H1 (cell line): ENCODE measurements at regions not wholly inside any gene's neighbourhood (a gene's known extent, or its start where the extent isn't known, plus 50 kb on each side); places are given as distances from the start of the nearest gene placed in this dataset.

Source experiments
- CTCF ChIA-PET: fragments of 300-600 bp; sonication (Branson Sonifier 250); formaldehyde crosslinking; loops from one replicate; lab custom pipeline; 2021; ENCODE audit not compliant: partially characterized antibody; lab: Charles Lee
- POLR2A ChIA-PET: fragments of 300-600 bp; sonication (Branson Sonifier 250); formaldehyde crosslinking; loops from one replicate; lab custom pipeline; 2021; ENCODE audit warnings: inconsistent platforms; ENCODE audit not compliant: partially characterized antibody; lab: Charles Lee
- DNase-seq, 2 experiments: peaks; one replicate each; pipeline versions ENCODE4 v3.0.0 to v3.0.0-alpha.2; 2010 to 2022; ENCODE audit warnings: low spot score in 2 of 2, low read depth in 1 of 2, mixed read lengths in 1 of 2
- FAIRE-seq: peaks from 2 replicates; lab custom pipeline; 2011; peaks lifted over from hg19 to GRCh38; lab: Jason Lieb, UNC
- H2AFZ ChIP-seq: 2 replicates; pipeline ENCODE4 v1.8.1; 2012; ENCODE audit warnings: low read length, inconsistent platforms
- H2AK5ac ChIP-seq: 2 replicates; pipeline ENCODE4 v1.6.1; 2013; ENCODE audit warnings: low read depth, low read length
- H2BK120ac ChIP-seq: replicated peaks from 2 replicates; pipeline ENCODE3; 2013; ENCODE audit warnings: low read depth, low read length, inconsistent platforms
- H2BK12ac ChIP-seq: 2 replicates; pipeline ENCODE4 v1.6.1; 2013; ENCODE audit warnings: low read depth, low read length
- H2BK15ac ChIP-seq: 2 replicates; pipeline ENCODE4 v1.6.1; 2013; ENCODE audit warnings: low read length
- H2BK20ac ChIP-seq: 2 replicates; pipeline ENCODE4 v1.6.1; 2013; ENCODE audit warnings: low read length
- H2BK5ac ChIP-seq: 2 replicates; pipeline ENCODE4 v1.6.1; 2013; ENCODE audit warnings: low read depth, low read length
- H3K14ac ChIP-seq: 2 replicates; pipeline ENCODE4 v1.6.1; 2013; ENCODE audit warnings: inconsistent platforms; ENCODE audit not compliant: insufficient read length
- H3K18ac ChIP-seq: 2 replicates; pipeline ENCODE4 v1.6.1; 2013; ENCODE audit warnings: low read length; ENCODE audit errors: extremely low read depth
- H3K23ac ChIP-seq: 2 replicates; pipeline ENCODE4 v1.6.1; 2013; ENCODE audit warnings: inconsistent platforms; ENCODE audit not compliant: insufficient read length
- H3K23me2 ChIP-seq: 2 replicates; pipeline ENCODE4 v1.6.1; 2013; ENCODE audit warnings: low read depth, low read length
- H3K27ac ChIP-seq: 2 replicates; pipeline ENCODE4 v1.6.1; 2011; ENCODE audit warnings: low read depth, low read length, inconsistent platforms
- H3K27me3 ChIP-seq, 4 experiments: replicated peaks in 1 of 4; 1 replicate in 1 of 4; 2 replicates in 3 of 4; pipeline versions ENCODE4 v1.6.1 to v1.8.1; 2011 to 2013; ENCODE audit warnings: low read length in 3 of 4, mild to moderate bottlenecking in 3 of 4, inconsistent platforms in 2 of 4, mixed read lengths in 2 of 4, moderate library complexity in 1 of 4; ENCODE audit not compliant: control insufficient read depth in 3 of 4, insufficient read depth in 3 of 4; ENCODE audit errors: extremely low read depth in 1 of 4
- H3K36me3 ChIP-seq, 4 experiments: 2 replicates each; pipeline versions ENCODE4 v1.6.1 to v1.8.1; 2011 to 2013; ENCODE audit warnings: mild to moderate bottlenecking in 4 of 4, low read length in 3 of 4, moderate library complexity in 2 of 4, control low read depth in 1 of 4, inconsistent platforms in 1 of 4; ENCODE audit not compliant: insufficient read depth in 4 of 4, control insufficient read depth in 2 of 4
- H3K4ac ChIP-seq: replicated peaks from 2 replicates; pipeline ENCODE3; 2013; ENCODE audit warnings: low read length, low read depth, mixed read lengths, inconsistent platforms; ENCODE audit not compliant: insufficient read length
- H3K4me1 ChIP-seq, 4 experiments: replicated peaks in 1 of 4; 1 replicate in 1 of 4; 2 replicates in 3 of 4; pipeline versions ENCODE4 v1.6.1 to v1.8.1; 2011 to 2013; ENCODE audit warnings: low read length in 3 of 4, inconsistent platforms in 2 of 4, mixed read lengths in 1 of 4; ENCODE audit not compliant: insufficient read depth in 4 of 4, control insufficient read depth in 3 of 4
- H3K4me2 ChIP-seq, 2 experiments: 2 replicates each; pipeline versions ENCODE4 v1.6.1 to v1.8.1; 2011 to 2013; ENCODE audit warnings: low read depth in 2 of 2, low read length in 2 of 2, control low read depth in 1 of 2, inconsistent platforms in 1 of 2, mild to moderate bottlenecking in 1 of 2; ENCODE audit not compliant: insufficient read depth in 1 of 2
- H3K4me3 ChIP-seq, 4 experiments: fragments of 200-600, 300-600 bp in 1 of 4; sonication (generic), shearing (Covaris generic), sonication (Bioruptor Twin) in 1 of 4; 2 replicates each; pipeline versions ENCODE4 v1.5.1 to v1.8.1; 2011 to 2016; ENCODE audit warnings: low read length in 4 of 4, low read depth in 3 of 4, control low read depth in 2 of 4, inconsistent platforms in 2 of 4, mild to moderate bottlenecking in 2 of 4, mixed read lengths in 1 of 4, moderate library complexity in 1 of 4; ENCODE audit not compliant: insufficient read depth in 2 of 4; ENCODE audit errors: extremely low read depth in 1 of 4
- H3K56ac ChIP-seq: replicated peaks from 2 replicates; pipeline ENCODE3; 2013; ENCODE audit warnings: low read depth, mild to moderate bottlenecking, mixed read lengths, low read length, inconsistent platforms; ENCODE audit not compliant: insufficient read length
- H3K79me1 ChIP-seq: 2 replicates; pipeline ENCODE4 v1.6.1; 2013; ENCODE audit warnings: low read depth, low read length, control low read depth
- H3K79me2 ChIP-seq, 2 experiments: 2 replicates each; pipeline versions ENCODE4 v1.6.1 to v1.8.1; 2012 to 2013; ENCODE audit warnings: low read length in 2 of 2, mild to moderate bottlenecking in 2 of 2, inconsistent platforms in 1 of 2; ENCODE audit not compliant: insufficient read depth in 2 of 2, control insufficient read depth in 1 of 2
- H3K9ac ChIP-seq, 4 experiments: replicated peaks in 1 of 4; 1 replicate in 1 of 4; 2 replicates in 3 of 4; pipeline versions ENCODE4 v1.6.1 to v1.8.1; 2011 to 2013; ENCODE audit warnings: low read depth in 3 of 4, low read length in 3 of 4, control low read depth in 2 of 4, mild to moderate bottlenecking in 2 of 4, moderate library complexity in 2 of 4, inconsistent platforms in 1 of 4; ENCODE audit errors: extremely low read depth in 1 of 4
- H3K9me3 ChIP-seq, 2 experiments: 2 replicates each; pipeline versions ENCODE4 v1.6.1 to v1.8.1; 2012 to 2013; ENCODE audit warnings: mild to moderate bottlenecking in 2 of 2, moderate library complexity in 2 of 2, control low read depth in 1 of 2, inconsistent platforms in 1 of 2, low read depth in 1 of 2, low read length in 1 of 2, mixed read lengths in 1 of 2; ENCODE audit not compliant: insufficient read depth in 2 of 2
- H4K20me1 ChIP-seq, 2 experiments: replicated peaks in 1 of 2; 2 replicates each; pipeline versions ENCODE3 to v1.8.1; 2011 to 2013; ENCODE audit warnings: inconsistent platforms in 2 of 2, low read length in 2 of 2, mild to moderate bottlenecking in 1 of 2; ENCODE audit not compliant: insufficient read depth in 2 of 2, control insufficient read depth in 1 of 2
- H4K5ac ChIP-seq: 2 replicates; pipeline ENCODE4 v1.6.1; 2013; ENCODE audit warnings: low read length, low read depth, mixed read lengths, inconsistent platforms; ENCODE audit not compliant: insufficient read length
- H4K8ac ChIP-seq: 2 replicates; pipeline ENCODE4 v1.8.0; 2013; ENCODE audit warnings: mild to moderate bottlenecking, moderate library complexity, low read length, inconsistent platforms; ENCODE audit not compliant: insufficient read depth; ENCODE audit errors: extremely low read depth
- H4K91ac ChIP-seq: replicated peaks from 2 replicates; pipeline ENCODE3; 2013; ENCODE audit warnings: low read length, mixed read lengths, inconsistent platforms; ENCODE audit not compliant: insufficient read length
- CEBPB ChIP-seq: IDR thresholded peaks from 2 replicates; pipeline ENCODE4 v1.6.1; 2012; ENCODE audit warnings: low read depth, low read length
- EZH2 ChIP-seq: fragments of 200-600 bp; sonication (generic); IDR thresholded peaks from 2 replicates; pipeline ENCODE4 v1.7.1; 2012; ENCODE audit warnings: low read depth, mild to moderate bottlenecking, moderate library complexity, low read length, inconsistent platforms; ENCODE audit not compliant: severe bottlenecking
- GABPA ChIP-seq: IDR thresholded peaks from 2 replicates; pipeline ENCODE4 v1.6.1; 2011; ENCODE audit warnings: mild to moderate bottlenecking, low read length, moderate library complexity, borderline replicate concordance; ENCODE audit not compliant: insufficient read depth
- POU5F1 ChIP-seq: IDR thresholded peaks from 2 replicates; pipeline ENCODE4 v1.6.1; 2011; ENCODE audit warnings: low read depth, mild to moderate bottlenecking, low read length, moderate library complexity
- RAD21 ChIP-seq, 2 experiments: IDR thresholded peaks in 1 of 2; conservative IDR thresholded peaks in 1 of 2; 2 replicates each; pipeline ENCODE4 v1.6.1; 2011; ENCODE audit warnings: low read depth in 2 of 2, low read length in 2 of 2, improper control_type of control experiment in 1 of 2, inconsistent platforms in 1 of 2, mild to moderate bottlenecking in 1 of 2, moderate library complexity in 1 of 2
- RBBP5 ChIP-seq: IDR thresholded peaks from 2 replicates; pipeline ENCODE4 v1.7.1; 2012; ENCODE audit warnings: low read depth, mild to moderate bottlenecking, inconsistent platforms, low read length, moderate library complexity, borderline replicate concordance
- RFX5 ChIP-seq: IDR thresholded peaks from 2 replicates; pipeline ENCODE4 v1.6.1; 2011; ENCODE audit warnings: low read depth, low read length, improper control_type of control experiment, borderline replicate concordance
- SIRT6 ChIP-seq: IDR thresholded peaks from one replicate; pipeline ENCODE4 v1.7.1; 2012; ENCODE audit warnings: low read length, inconsistent platforms
- SP1 ChIP-seq: IDR thresholded peaks from 2 replicates; pipeline ENCODE4 v1.6.1; 2011; ENCODE audit warnings: low read depth, low read length
- SRF ChIP-seq: IDR thresholded peaks from 2 replicates; pipeline ENCODE4 v1.6.1; 2011; ENCODE audit warnings: mild to moderate bottlenecking, low read depth, low read length, moderate library complexity
- SUZ12 ChIP-seq: fragments of 200-600 bp; sonication (generic); IDR thresholded peaks from 2 replicates; pipeline ENCODE4 v1.6.1; 2012; ENCODE audit warnings: mild to moderate bottlenecking, inconsistent platforms, low read length, moderate library complexity, mixed read lengths
- TAF1 ChIP-seq: IDR thresholded peaks from 2 replicates; pipeline ENCODE4 v1.6.1; 2011; ENCODE audit warnings: mild to moderate bottlenecking, low read depth, low read length
- TBP ChIP-seq: IDR thresholded peaks from 2 replicates; pipeline ENCODE4 v1.6.1; 2011; ENCODE audit warnings: low read depth, low read length, improper control_type of control experiment
- ZNF274 ChIP-seq: IDR thresholded peaks from 2 replicates; pipeline ENCODE4 v1.7.0; 2012; ENCODE audit warnings: low read length, borderline replicate concordance; ENCODE audit errors: extremely low read depth
- WGBS, 2 experiments: shearing (Covaris generic) in 1 of 2; methylation state at CpG; one replicate each; pipeline versions ENCODE4 v1.1.6 to v1.1.7; 2013 to 2015; ENCODE audit warnings: low lambda C conversion rate in 2 of 2, mixed read lengths in 2 of 2, inconsistent platforms in 1 of 2, low coverage in 1 of 2, missing lambda C conversion rate in 1 of 2; ENCODE audit not compliant: insufficient replicate concordance in 2 of 2, insufficient coverage in 1 of 2, insufficient read length in 1 of 2; ENCODE audit errors: extremely low coverage in 1 of 2, missing lambda C conversion rate in 1 of 2; 5-methylcytosine and 5-hydroxymethylcytosine counted together
- TF ChIP-seq, protein P1 (sequence below): IDR thresholded peaks from 2 replicates; pipeline ENCODE4 v1.6.1; 2012; ENCODE audit warnings: inconsistent platforms

DNA sequence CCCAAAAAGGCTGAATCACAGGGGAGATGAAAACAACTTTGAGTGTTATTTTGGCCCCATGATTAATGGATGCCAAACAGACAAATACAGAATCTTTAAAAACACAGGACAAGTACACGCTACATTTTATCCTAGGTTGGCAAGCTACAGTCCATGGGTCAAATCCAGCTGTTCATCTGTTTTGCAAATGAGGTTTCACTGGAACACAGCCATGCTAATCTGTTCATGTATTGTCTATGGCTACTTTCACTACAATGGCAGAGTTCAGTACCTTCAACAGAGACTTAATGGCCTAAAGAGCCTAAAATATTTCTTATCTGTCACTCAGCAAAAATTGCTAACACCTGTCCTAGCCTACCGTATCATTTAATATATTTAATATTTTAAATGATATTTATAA is 1548.5 kb upstream of the IGFBP7 start:
- no peak for FAIRE-seq
- H4K20me1 ChIP-seq: no peaks in the 10 kb centered on the region
- POLR2A ChIA-PET: no interaction called here
- TF ChIP-seq SUZ12 (no peak), SP1 (no peak), ZNF274 (no peak), CEBPB (no peak), POU5F1 (no peak), SRF (no peak), RBBP5 (no peak), RFX5 (no peak), RAD21 (IDR thresholded peaks at IDR 0.05 in 1 of 2, conservative IDR thresholded peaks at IDR 0.05 in 1 of 2; ENCODE audit: low read depth in 2 of 2, low read length in 2 of 2) (no peak), TAF1 (no peak), GABPA (no peak), EZH2 (no peak), TBP (no peak), SIRT6 (no peak)
- TF ChIP-seq, protein P1, sequence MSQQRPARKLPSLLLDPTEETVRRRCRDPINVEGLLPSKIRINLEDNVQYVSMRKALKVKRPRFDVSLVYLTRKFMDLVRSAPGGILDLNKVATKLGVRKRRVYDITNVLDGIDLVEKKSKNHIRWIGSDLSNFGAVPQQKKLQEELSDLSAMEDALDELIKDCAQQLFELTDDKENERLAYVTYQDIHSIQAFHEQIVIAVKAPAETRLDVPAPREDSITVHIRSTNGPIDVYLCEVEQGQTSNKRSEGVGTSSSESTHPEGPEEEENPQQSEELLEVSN: no peak

More for the DNA sequence above, 1548.5 kb upstream of the IGFBP7 start:
- no peak overlapping the region for H2AFZ ChIP-seq
- H3K36me3 ChIP-seq: no peaks in the 10 kb centered on the region
- H3K79me2 ChIP-seq: no peaks in the 10 kb centered on the region
- H3K56ac ChIP-seq: no peak overlapping the region
- H2BK5ac ChIP-seq: no peak overlapping the region
- WGBS, 2 experiments: 93% methylated on average over 2 of the region's 2 CpGs; no CpG with 5 or more reads in 1 of the 2 experiments
- no peak overlapping the region for H3K27ac ChIP-seq
- peaks cover 16 to 22% of the 10 kb centered on the region in 2 experiments; a peak in 3 of 4 replicates for H3K9me3 ChIP-seq
- H4K5ac ChIP-seq: no peak overlapping the region
- H3K23me2 ChIP-seq: no peaks in the 10 kb centered on the region
- no peaks in the 10 kb centered on the region for H3K4me1 ChIP-seq
- no peak overlapping the region for H3K9ac ChIP-seq
- no peak overlapping the region for H2BK15ac ChIP-seq
- CTCF ChIA-PET: no interaction called here
- H2BK20ac ChIP-seq: no peak overlapping the region
- H2BK120ac ChIP-seq: no peak overlapping the region
- no peak overlapping the region for H4K91ac ChIP-seq
- no peak overlapping the region for H2BK12ac ChIP-seq
- no peak overlapping the region for H3K4ac ChIP-seq
- H3K14ac ChIP-seq: no peak overlapping the region
- no peak overlapping the region for H2AK5ac ChIP-seq
- no peaks in the 10 kb centered on the region for H3K79me1 ChIP-seq
- no peak for DNase-seq
- no peak overlapping the region for H3K4me2 ChIP-seq
- H3K18ac ChIP-seq: no peak overlapping the region
- H3K4me3 ChIP-seq: no peak overlapping the region
- no peak overlapping the region for H3K23ac ChIP-seq
- no peak overlapping the region for H4K8ac ChIP-seq
- H3K27me3 ChIP-seq: no peaks in the 10 kb centered on the region
